ENCODE measurements at regions not wholly inside any gene's neighbourhood (a gene's known extent, or its start where the extent isn't known, plus 50 kb on each side); places are given as distances from the start of the nearest gene placed in this dataset.

GRCh38 chr5:21680641-21681040 lies 1172.5 kb downstream of the CDH12 start:
- Histone ChIP-seq H3K4me3 (ENCODE audit: low read length) (no peak overlapping the region), H3K36me3 (ENCODE audit: insufficient read depth, low read length) (no peaks in the 10 kb centered on the region), H3K4me1 (ENCODE audit: insufficient read depth, low read length) (no peaks in the 10 kb centered on the region), H3K27me3 (ENCODE audit: control insufficient read depth in 1 of 2, insufficient read depth in 2 of 2, low read length in 2 of 2) (no peaks in the 10 kb centered on the region), H3K27ac (ENCODE audit: low read depth in 1 of 2, low read length in 2 of 2) (no peak overlapping the region), H3K9me3 (ENCODE audit: control insufficient read depth in 1 of 2, insufficient read depth in 1 of 2, low read length in 2 of 2) (no peaks in the 10 kb centered on the region)
- no peak for ATAC-seq (ENCODE audit: poor library complexity)
- H3K4me1 Mint-ChIP-seq (ENCODE audit: low read depth): no peaks in the 10 kb centered on the region
- ChIA-PET POLR2A (no interaction called here), CTCF (interaction anchor here (0.7 kb wide), 1 partner anchor 12 kb away, joined by 3 read pairs; no protein-coding TSS in a partner anchor)
- H3K4me3 Mint-ChIP-seq: no peak overlapping the region
- H3K9me3 Mint-ChIP-seq: peaks cover 6% of the 10 kb centered on the region
- H3K36me3 Mint-ChIP-seq (ENCODE audit: low read depth): no peaks in the 10 kb centered on the region
- no peak for DNase-seq
- TF ChIP-seq, protein P1, sequence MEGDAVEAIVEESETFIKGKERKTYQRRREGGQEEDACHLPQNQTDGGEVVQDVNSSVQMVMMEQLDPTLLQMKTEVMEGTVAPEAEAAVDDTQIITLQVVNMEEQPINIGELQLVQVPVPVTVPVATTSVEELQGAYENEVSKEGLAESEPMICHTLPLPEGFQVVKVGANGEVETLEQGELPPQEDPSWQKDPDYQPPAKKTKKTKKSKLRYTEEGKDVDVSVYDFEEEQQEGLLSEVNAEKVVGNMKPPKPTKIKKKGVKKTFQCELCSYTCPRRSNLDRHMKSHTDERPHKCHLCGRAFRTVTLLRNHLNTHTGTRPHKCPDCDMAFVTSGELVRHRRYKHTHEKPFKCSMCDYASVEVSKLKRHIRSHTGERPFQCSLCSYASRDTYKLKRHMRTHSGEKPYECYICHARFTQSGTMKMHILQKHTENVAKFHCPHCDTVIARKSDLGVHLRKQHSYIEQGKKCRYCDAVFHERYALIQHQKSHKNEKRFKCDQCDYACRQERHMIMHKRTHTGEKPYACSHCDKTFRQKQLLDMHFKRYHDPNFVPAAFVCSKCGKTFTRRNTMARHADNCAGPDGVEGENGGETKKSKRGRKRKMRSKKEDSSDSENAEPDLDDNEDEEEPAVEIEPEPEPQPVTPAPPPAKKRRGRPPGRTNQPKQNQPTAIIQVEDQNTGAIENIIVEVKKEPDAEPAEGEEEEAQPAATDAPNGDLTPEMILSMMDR (IDR thresholded peaks at IDR 0.05): no peak
- intact Hi-C loops (cut with DNase I, micrococcal nuclease): no loop called here
- H3K27ac Mint-ChIP-seq: no peak overlapping the region
- no peaks in the 10 kb centered on the region for H3K27me3 Mint-ChIP-seq

GRCh38 chr5:21680196-21680595 lies 1172.9 kb downstream of the CDH12 start:
- no peak for ATAC-seq (ENCODE audit: poor library complexity)
- Histone ChIP-seq H3K4me3 (ENCODE audit: low read length) (no peak overlapping the region), H3K27me3 (ENCODE audit: control insufficient read depth in 1 of 2, insufficient read depth in 2 of 2, low read length in 2 of 2) (no peaks in the 10 kb centered on the region), H3K4me1 (ENCODE audit: insufficient read depth, low read length) (no peaks in the 10 kb centered on the region), H3K27ac (ENCODE audit: low read depth in 1 of 2, low read length in 2 of 2) (no peak overlapping the region), H3K9me3 (ENCODE audit: control insufficient read depth in 1 of 2, insufficient read depth in 1 of 2, low read length in 2 of 2) (no peaks in the 10 kb centered on the region), H3K36me3 (ENCODE audit: insufficient read depth, low read length) (no peaks in the 10 kb centered on the region)
- H3K27ac Mint-ChIP-seq: no peak overlapping the region
- no peaks in the 10 kb centered on the region for H3K27me3 Mint-ChIP-seq
- H3K4me3 Mint-ChIP-seq: no peak overlapping the region
- DNase-seq: no peak
- intact Hi-C loops (cut with DNase I, micrococcal nuclease): no loop called here
- H3K9me3 Mint-ChIP-seq: peaks cover 6% of the 10 kb centered on the region
- ChIA-PET POLR2A (no interaction called here), CTCF (no interaction called here)
- H3K36me3 Mint-ChIP-seq (ENCODE audit: low read depth): no peaks in the 10 kb centered on the region
- TF ChIP-seq, protein P1 (IDR thresholded peaks at IDR 0.05): no peak
- no peaks in the 10 kb centered on the region for H3K4me1 Mint-ChIP-seq (ENCODE audit: low read depth)

GRCh38 chr5:21678526-21678925 lies 1174.6 kb downstream of the CDH12 start:
- no peaks in the 10 kb centered on the region for H3K36me3 Mint-ChIP-seq (ENCODE audit: low read depth)
- H3K9me3 Mint-ChIP-seq: peaks cover 6% of the 10 kb centered on the region
- intact Hi-C loops (cut with DNase I, micrococcal nuclease): no loop called here
- no peaks in the 10 kb centered on the region for H3K27me3 Mint-ChIP-seq
- Histone ChIP-seq H3K9me3 (ENCODE audit: control insufficient read depth in 1 of 2, insufficient read depth in 1 of 2, low read length in 2 of 2) (no peaks in the 10 kb centered on the region), H3K4me1 (ENCODE audit: insufficient read depth, low read length) (no peaks in the 10 kb centered on the region), H3K36me3 (ENCODE audit: insufficient read depth, low read length) (no peaks in the 10 kb centered on the region), H3K27ac (ENCODE audit: low read depth in 1 of 2, low read length in 2 of 2) (no peak overlapping the region), H3K27me3 (ENCODE audit: control insufficient read depth in 1 of 2, insufficient read depth in 2 of 2, low read length in 2 of 2) (no peaks in the 10 kb centered on the region), H3K4me3 (ENCODE audit: low read length) (no peak overlapping the region)
- no peaks in the 10 kb centered on the region for H3K4me1 Mint-ChIP-seq (ENCODE audit: low read depth)
- ATAC-seq (ENCODE audit: poor library complexity): no peak
- TF ChIP-seq, protein P1 (IDR thresholded peaks at IDR 0.05): no peak
- no peak overlapping the region for H3K27ac Mint-ChIP-seq
- POLR2A ChIA-PET: no interaction called here
- no peak overlapping the region for H3K4me3 Mint-ChIP-seq
- CTCF ChIA-PET: no interaction called here
- no peak for DNase-seq
